GM18505 (cell line): ENCODE measurements at regions not wholly inside any gene's neighbourhood (a gene's known extent, or its start where the extent isn't known, plus 50 kb on each side); places are given as distances from the start of the nearest gene placed in this dataset.
"Not testable (repeated sequence)": the region's sequence is repeated elsewhere in the genome, so short reads cannot be mapped to it uniquely, and the experiment has no call there.

Source experiments
- ATAC-seq: cut with Tn5 transposase; IDR thresholded peaks from one replicate; pipeline ENCODE4 v1.9.1; 2021; ENCODE audit not compliant: unreplicated experiment
- POLR2A ChIP-seq: IDR thresholded peaks from 4 replicates; pipeline ENCODE4 v1.6.1; 2011; ENCODE audit warnings: borderline replicate concordance; ENCODE audit not compliant: insufficient read depth, insufficient read length; ENCODE audit errors: extremely low read depth

GRCh38 chr4:188411805-188412204 is 272.6 kb downstream of the TRIML1 start:
- no peak for ATAC-seq
- no peak for TF ChIP-seq POLR2A

GRCh38 chr4:188412499-188412898 is 273.3 kb downstream of the TRIML1 start:
- TF ChIP-seq POLR2A = no peak
- ATAC-seq = no peak

- no peak for ATAC-seq
- TF ChIP-seq POLR2A = no peak
These were observed 275.2 kb downstream of the TRIML1 start for GRCh38 chr4:188414441-188414840.

GRCh38 chr4:188417181-188417580 is 277.9 kb downstream of the TRIML1 start:
- no peak for ATAC-seq

GRCh38 chr4:188423039-188423438 is 283.8 kb downstream of the TRIML1 start:
- ATAC-seq = no peak
- TF ChIP-seq POLR2A = no peak

More at GRCh38 chr4:188417181-188417580, 277.9 kb downstream of the TRIML1 start:
- no peak for TF ChIP-seq POLR2A

GRCh38 chr4:188428935-188429334 is 289.7 kb downstream of the TRIML1 start:
- ATAC-seq = no peak
- TF ChIP-seq POLR2A = no peak

- no peak for ATAC-seq
- no peak for TF ChIP-seq POLR2A
These were observed 290.7 kb downstream of the TRIML1 start for GRCh38 chr4:188429965-188430364.

- TF ChIP-seq POLR2A = no peak
These were observed 291.1 kb downstream of the TRIML1 start for GRCh38 chr4:188430384-188430783.

GRCh38 chr4:188432328-188432727 is 293.1 kb downstream of the TRIML1 start:
- TF ChIP-seq POLR2A = no peak
- ATAC-seq = no peak

More at GRCh38 chr4:188430384-188430783, 291.1 kb downstream of the TRIML1 start:
- ATAC-seq = no peak

GRCh38 chr4:188433741-188434315 is 294.6 kb downstream of the TRIML1 start:
- ATAC-seq = no peak
- TF ChIP-seq POLR2A = no peak

GRCh38 chr4:188434643-188435042 is 295.4 kb downstream of the TRIML1 start:
- no peak for TF ChIP-seq POLR2A
- no peak for ATAC-seq

GRCh38 chr4:188435381-188435780 is 296.1 kb downstream of the TRIML1 start:
- no peak for TF ChIP-seq POLR2A
- no peak for ATAC-seq

- no peak for ATAC-seq
- no peak for TF ChIP-seq POLR2A
These were observed 298.3 kb downstream of the TRIML1 start for GRCh38 chr4:188437535-188437934.

GRCh38 chr4:188438391-188438824 is 299.2 kb downstream of the TRIML1 start:
- ATAC-seq = not testable (repeated sequence)
